HG03135 (cell line): ENCODE measurements at regions not wholly inside any gene's neighbourhood (a gene's known extent, or its start where the extent isn't known, plus 50 kb on each side); places are given as distances from the start of the nearest gene placed in this dataset.
"Not testable (repeated sequence)": the region's sequence is repeated elsewhere in the genome, so short reads cannot be mapped to it uniquely, and the experiment has no call there.

Experiments
- ATAC-seq: cut with Tn5 transposase; IDR thresholded peaks from one replicate; pipeline ENCODE4 v1.9.1; 2021; ENCODE audit warnings: mild to moderate bottlenecking, moderate library complexity; ENCODE audit not compliant: unreplicated experiment

GRCh38 chr3:162507397-162507796, 1010.8 kb downstream of the OTOL1 start:
- no peak for ATAC-seq

GRCh38 chr3:162512488-162512887, 1015.9 kb downstream of the OTOL1 start:
- ATAC-seq, result no peak

- ATAC-seq, result no peak
Measured at GRCh38 chr3:162517110-162517509, 1020.5 kb downstream of the OTOL1 start.

GRCh38 chr3:162521669-162522068, 1025.1 kb downstream of the OTOL1 start:
- no peak for ATAC-seq

- no peak for ATAC-seq
Measured at GRCh38 chr3:162525066-162525742, 1028.6 kb downstream of the OTOL1 start.

GRCh38 chr3:162525771-162526170, 1029.2 kb downstream of the OTOL1 start:
- no peak for ATAC-seq

GRCh38 chr3:162534431-162534830, 1037.8 kb downstream of the OTOL1 start:
- ATAC-seq, result no peak

- no peak for ATAC-seq
Measured at GRCh38 chr3:162538491-162538890, 1041.9 kb downstream of the OTOL1 start.

GRCh38 chr3:162538906-162539305, 1042.3 kb downstream of the OTOL1 start:
- no peak for ATAC-seq

GRCh38 chr3:162540421-162540820, 1043.8 kb downstream of the OTOL1 start:
- no peak for ATAC-seq

GRCh38 chr3:162541923-162542322, 1045.3 kb downstream of the OTOL1 start:
- no peak for ATAC-seq

GRCh38 chr3:162544246-162544645, 1047.6 kb downstream of the OTOL1 start:
- no peak for ATAC-seq

GRCh38 chr3:162546910-162547309, 1050.3 kb downstream of the OTOL1 start:
- no peak for ATAC-seq

- ATAC-seq, result no peak
Measured at GRCh38 chr3:162547321-162547720, 1050.7 kb downstream of the OTOL1 start.

- ATAC-seq, result no peak
Measured at GRCh38 chr3:162555761-162556160, 1059.2 kb downstream of the OTOL1 start.

GRCh38 chr3:162558016-162558415, 1061.4 kb downstream of the OTOL1 start:
- no peak for ATAC-seq

GRCh38 chr3:162568706-162569105, 1072.1 kb downstream of the OTOL1 start:
- ATAC-seq, result no peak

- ATAC-seq, result no peak
Measured at GRCh38 chr3:162569314-162569713, 1072.7 kb downstream of the OTOL1 start.

GRCh38 chr3:162584986-162585385, 1088.4 kb downstream of the OTOL1 start:
- no peak for ATAC-seq

GRCh38 chr3:162586591-162586990, 1090.0 kb downstream of the OTOL1 start:
- ATAC-seq, result no peak

GRCh38 chr3:162597226-162597625, 1100.6 kb downstream of the OTOL1 start:
- ATAC-seq, result no peak

GRCh38 chr3:162598500-162598899, 1101.9 kb downstream of the OTOL1 start:
- ATAC-seq, result not testable (repeated sequence)

- ATAC-seq, result not testable (repeated sequence)
Measured at GRCh38 chr3:162599742-162600141, 1103.1 kb downstream of the OTOL1 start.
